ENCODE measurements at regions not wholly inside any gene's neighbourhood (a gene's known extent, or its start where the extent isn't known, plus 50 kb on each side); places are given as distances from the start of the nearest gene placed in this dataset.

DNA sequence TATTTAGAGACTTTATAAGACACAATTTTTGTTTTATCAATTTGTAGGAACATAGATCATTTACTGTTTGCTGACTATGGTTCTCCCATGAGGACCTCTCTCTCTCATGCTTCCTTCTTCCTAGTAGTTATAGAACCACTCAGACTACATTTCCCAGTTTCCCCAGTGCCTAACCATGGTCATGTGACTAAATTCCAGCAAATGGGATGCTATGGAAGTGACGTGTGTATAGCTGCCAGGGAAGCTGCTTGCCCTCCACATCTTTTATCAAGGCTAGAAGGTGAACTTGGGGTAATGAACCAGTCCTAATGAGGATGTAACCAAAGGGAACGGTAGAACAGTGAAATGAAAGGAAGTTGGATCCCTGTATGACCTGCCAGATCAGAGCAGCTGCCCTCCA lies 184.0 kb downstream of the MIS18A start:
- TF ChIP-seq, protein P1, sequence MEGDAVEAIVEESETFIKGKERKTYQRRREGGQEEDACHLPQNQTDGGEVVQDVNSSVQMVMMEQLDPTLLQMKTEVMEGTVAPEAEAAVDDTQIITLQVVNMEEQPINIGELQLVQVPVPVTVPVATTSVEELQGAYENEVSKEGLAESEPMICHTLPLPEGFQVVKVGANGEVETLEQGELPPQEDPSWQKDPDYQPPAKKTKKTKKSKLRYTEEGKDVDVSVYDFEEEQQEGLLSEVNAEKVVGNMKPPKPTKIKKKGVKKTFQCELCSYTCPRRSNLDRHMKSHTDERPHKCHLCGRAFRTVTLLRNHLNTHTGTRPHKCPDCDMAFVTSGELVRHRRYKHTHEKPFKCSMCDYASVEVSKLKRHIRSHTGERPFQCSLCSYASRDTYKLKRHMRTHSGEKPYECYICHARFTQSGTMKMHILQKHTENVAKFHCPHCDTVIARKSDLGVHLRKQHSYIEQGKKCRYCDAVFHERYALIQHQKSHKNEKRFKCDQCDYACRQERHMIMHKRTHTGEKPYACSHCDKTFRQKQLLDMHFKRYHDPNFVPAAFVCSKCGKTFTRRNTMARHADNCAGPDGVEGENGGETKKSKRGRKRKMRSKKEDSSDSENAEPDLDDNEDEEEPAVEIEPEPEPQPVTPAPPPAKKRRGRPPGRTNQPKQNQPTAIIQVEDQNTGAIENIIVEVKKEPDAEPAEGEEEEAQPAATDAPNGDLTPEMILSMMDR (IDR thresholded peaks at IDR 0.05): no peak
- TF ChIP-seq POLR2A (IDR thresholded peaks at IDR 0.05): no peak

Data from ovary (tissue), 3 donors.